Osteoblast (primary cell): ENCODE measurements at regions not wholly inside any gene's neighbourhood (a gene's known extent, or its start where the extent isn't known, plus 50 kb on each side); places are given as distances from the start of the nearest gene placed in this dataset.

Source experiments
- DNase-seq: peaks from one replicate; pipeline ENCODE4 v3.0.0; 2011; ENCODE audit warnings: low spot score, mixed read lengths; ENCODE audit not compliant: insufficient read length; ENCODE audit errors: missing footprints
- H2AFZ ChIP-seq: 2 replicates; pipeline ENCODE4 v1.6.0; 2011; ENCODE audit warnings: mild to moderate bottlenecking, low read length
- H3K27ac ChIP-seq: 2 replicates; pipeline ENCODE4 v1.5.1; 2011; ENCODE audit warnings: mild to moderate bottlenecking, low read depth, low read length, moderate library complexity
- H3K27me3 ChIP-seq: 2 replicates; pipeline ENCODE4 v1.6.0; 2012; ENCODE audit warnings: mild to moderate bottlenecking, control low read depth, inconsistent platforms, low read length, moderate library complexity; ENCODE audit not compliant: insufficient read depth
- H3K36me3 ChIP-seq: 2 replicates; pipeline ENCODE4 v1.5.1; 2011; ENCODE audit warnings: mild to moderate bottlenecking, low read length, control low read depth, moderate library complexity; ENCODE audit not compliant: insufficient read depth
- H3K4me1 ChIP-seq: 2 replicates; pipeline ENCODE4 v1.5.1; 2011; ENCODE audit warnings: mild to moderate bottlenecking, low read length, control low read depth, moderate library complexity; ENCODE audit not compliant: insufficient read depth
- H3K4me2 ChIP-seq: 2 replicates; pipeline ENCODE4 v1.6.0; 2011; ENCODE audit warnings: mild to moderate bottlenecking, low read length; ENCODE audit not compliant: insufficient read depth
- H3K4me3 ChIP-seq: fragments of 200-600 bp; sonication (generic); 3 replicates; pipeline ENCODE4 v1.5.1; 2012; ENCODE audit warnings: mild to moderate bottlenecking, low read length, inconsistent platforms; ENCODE audit not compliant: insufficient read depth
- H3K79me2 ChIP-seq: 2 replicates; pipeline ENCODE4 v1.6.0; 2012; ENCODE audit warnings: mild to moderate bottlenecking, low read length, control low read depth, inconsistent platforms; ENCODE audit not compliant: insufficient read depth
- H3K9me3 ChIP-seq: 2 replicates; pipeline ENCODE4 v1.5.1; 2011; ENCODE audit warnings: low read depth, low read length, control low read depth
- H4K20me1 ChIP-seq: 2 replicates; pipeline ENCODE4 v1.6.0; 2012; ENCODE audit warnings: mild to moderate bottlenecking, low read length, control low read depth; ENCODE audit not compliant: insufficient read depth
- TF ChIP-seq, protein P1 (sequence below): IDR thresholded peaks from 2 replicates; pipeline ENCODE4 v1.5.1; 2011; ENCODE audit warnings: mild to moderate bottlenecking, low read depth, low read length, moderate library complexity; ENCODE audit errors: extremely low read depth

DNA sequence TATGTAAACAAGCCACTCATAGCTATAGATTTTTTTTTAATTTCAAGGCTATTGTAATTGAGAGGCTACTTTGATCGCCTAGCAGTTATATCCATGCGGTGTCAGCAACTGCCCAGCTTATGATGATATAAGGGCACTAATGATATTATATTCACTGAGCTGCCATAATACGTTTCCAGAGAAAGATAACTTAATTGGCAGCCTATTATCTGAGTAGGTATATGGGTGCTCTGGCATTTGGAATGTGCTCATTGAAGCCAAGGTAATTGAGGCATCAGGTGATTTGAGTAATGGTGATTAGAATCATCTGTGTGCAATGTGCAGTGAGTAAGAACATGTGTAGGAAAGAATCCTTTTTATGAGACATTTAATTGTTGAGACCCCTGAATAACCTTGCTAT, 490.0 kb downstream of the CENPC start:
- H3K4me2 ChIP-seq = no peak overlapping the region
- H3K79me2 ChIP-seq = no peaks in the 10 kb centered on the region
- DNase-seq = no peak

DNA sequence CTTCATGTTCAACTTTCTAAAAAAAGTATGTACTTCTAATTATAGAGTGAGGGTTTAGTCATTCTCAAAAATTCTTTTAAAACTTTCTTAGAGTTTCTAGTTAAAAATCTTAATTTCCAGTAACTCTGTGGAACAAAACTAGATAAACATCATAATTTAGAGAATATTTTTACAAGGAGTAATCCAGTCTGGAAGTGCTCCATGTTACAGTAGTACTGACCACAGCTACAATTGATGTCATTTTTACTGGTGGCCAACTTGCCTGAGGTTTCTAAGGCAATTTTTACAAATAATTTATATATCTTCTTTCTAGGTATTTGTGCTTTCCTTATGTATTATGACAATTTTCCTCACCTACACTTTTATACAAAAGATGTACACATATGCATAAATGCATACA, 490.4 kb downstream of the CENPC start:
- Histone ChIP-seq H3K36me3 (no peaks in the 10 kb centered on the region), H3K27me3 (no peaks in the 10 kb centered on the region), H2AFZ (no peak overlapping the region), H3K9me3 (no peaks in the 10 kb centered on the region), H3K27ac (no peak overlapping the region), H3K79me2 (no peaks in the 10 kb centered on the region), H3K4me2 (no peak overlapping the region), H3K4me3 (no peak overlapping the region), H3K4me1 (no peaks in the 10 kb centered on the region), H4K20me1 (no peaks in the 10 kb centered on the region)
- TF ChIP-seq, protein P1, sequence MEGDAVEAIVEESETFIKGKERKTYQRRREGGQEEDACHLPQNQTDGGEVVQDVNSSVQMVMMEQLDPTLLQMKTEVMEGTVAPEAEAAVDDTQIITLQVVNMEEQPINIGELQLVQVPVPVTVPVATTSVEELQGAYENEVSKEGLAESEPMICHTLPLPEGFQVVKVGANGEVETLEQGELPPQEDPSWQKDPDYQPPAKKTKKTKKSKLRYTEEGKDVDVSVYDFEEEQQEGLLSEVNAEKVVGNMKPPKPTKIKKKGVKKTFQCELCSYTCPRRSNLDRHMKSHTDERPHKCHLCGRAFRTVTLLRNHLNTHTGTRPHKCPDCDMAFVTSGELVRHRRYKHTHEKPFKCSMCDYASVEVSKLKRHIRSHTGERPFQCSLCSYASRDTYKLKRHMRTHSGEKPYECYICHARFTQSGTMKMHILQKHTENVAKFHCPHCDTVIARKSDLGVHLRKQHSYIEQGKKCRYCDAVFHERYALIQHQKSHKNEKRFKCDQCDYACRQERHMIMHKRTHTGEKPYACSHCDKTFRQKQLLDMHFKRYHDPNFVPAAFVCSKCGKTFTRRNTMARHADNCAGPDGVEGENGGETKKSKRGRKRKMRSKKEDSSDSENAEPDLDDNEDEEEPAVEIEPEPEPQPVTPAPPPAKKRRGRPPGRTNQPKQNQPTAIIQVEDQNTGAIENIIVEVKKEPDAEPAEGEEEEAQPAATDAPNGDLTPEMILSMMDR = no peak
- no peak for DNase-seq

More for the DNA sequence above, 490.0 kb downstream of the CENPC start:
- Histone ChIP-seq H3K9me3 (no peaks in the 10 kb centered on the region), H3K27me3 (no peaks in the 10 kb centered on the region), H2AFZ (no peak overlapping the region), H3K4me1 (no peaks in the 10 kb centered on the region), H3K4me3 (no peak overlapping the region), H3K27ac (no peak overlapping the region), H4K20me1 (no peaks in the 10 kb centered on the region), H3K36me3 (no peaks in the 10 kb centered on the region)
- TF ChIP-seq, protein P1 = no peak

DNA sequence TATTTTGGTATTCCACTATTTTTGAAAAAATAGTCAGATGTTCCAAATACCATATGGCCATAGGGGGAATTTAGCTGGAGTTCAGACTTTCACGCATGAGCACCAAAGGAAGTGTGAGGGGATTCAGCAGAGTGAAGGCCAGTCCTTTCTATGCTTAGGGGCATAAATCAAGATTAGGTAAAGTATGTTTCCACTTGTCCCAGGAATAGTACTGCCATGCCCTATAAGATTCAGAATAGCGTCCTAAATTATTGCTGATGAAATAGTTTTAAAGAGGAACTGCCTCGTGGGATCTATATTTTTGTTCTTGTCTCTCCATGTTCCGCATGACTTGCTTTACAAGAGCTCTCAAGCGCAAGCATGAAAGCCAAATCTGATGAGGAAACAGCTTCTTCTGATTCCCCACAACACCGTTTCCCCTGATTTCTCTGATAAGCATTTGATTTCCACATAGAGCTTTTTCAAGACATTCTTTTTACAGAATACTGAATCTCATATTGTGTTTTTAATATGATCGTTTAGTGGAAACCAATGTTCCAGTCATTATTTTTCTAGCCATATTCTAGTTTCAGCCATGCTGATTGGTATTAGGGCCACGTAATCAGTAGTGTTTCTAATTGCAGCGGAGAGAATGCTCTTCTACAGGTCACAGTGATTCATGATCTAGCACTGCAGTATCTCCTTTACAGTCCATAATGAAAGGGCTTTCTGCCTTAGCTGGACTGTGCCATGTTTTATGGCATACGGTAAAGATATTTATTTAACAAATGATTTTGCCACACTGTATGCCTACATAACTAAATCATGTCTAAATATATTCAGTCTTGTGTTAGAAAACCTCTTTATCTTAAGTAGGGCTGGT, 492.3 kb downstream of the CENPC start:
- H4K20me1 ChIP-seq = no peaks in the 10 kb centered on the region
- no peaks in the 10 kb centered on the region for H3K36me3 ChIP-seq
- no peak overlapping the region for H2AFZ ChIP-seq
- no peak overlapping the region for H3K4me2 ChIP-seq
- H3K4me1 ChIP-seq = no peaks in the 10 kb centered on the region
- H3K9me3 ChIP-seq = no peaks in the 10 kb centered on the region
- H3K4me3 ChIP-seq = no peak overlapping the region
- H3K27ac ChIP-seq = no peak overlapping the region
- no peak for DNase-seq
- TF ChIP-seq, protein P1 = no peak
- no peaks in the 10 kb centered on the region for H3K27me3 ChIP-seq
- no peaks in the 10 kb centered on the region for H3K79me2 ChIP-seq

DNA sequence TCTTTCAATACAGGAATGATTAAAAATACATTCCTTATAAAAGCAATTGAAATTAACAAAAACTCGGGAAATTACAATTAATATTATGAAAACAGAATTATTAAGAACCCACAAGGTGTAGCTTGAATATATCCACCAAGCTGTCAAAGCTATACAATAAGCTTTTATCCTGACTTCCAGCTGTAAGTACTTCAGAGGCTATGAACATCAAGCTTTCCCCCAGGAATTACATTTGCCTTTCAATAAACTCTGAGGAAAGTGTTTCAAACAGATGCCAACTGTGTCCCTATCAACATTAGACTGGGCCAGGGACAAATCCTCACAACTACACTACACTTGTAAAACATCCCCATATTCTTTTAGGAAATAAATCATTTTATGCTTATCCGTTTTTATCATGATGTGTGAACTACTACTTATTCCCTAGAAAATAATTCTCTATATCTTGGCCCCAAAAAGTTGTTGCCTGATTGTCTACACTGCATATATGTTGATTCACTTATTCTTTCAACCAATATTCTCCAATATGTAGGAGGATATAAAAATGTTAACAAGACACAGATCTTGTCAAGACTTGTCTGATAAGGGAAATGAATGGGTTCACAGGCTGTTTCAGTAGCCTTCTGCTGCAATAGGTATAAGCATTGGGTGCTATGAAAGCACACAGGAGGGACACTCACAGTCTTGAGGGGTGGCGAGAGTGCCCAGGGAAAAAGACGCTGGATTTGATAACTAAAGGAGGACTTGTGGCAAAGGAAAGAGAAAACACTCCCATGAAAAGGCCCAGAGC, 494.1 kb downstream of the CENPC start:
- Histone ChIP-seq H3K9me3 (peaks cover 2% of the 10 kb centered on the region), H3K4me2 (no peak overlapping the region), H4K20me1 (no peaks in the 10 kb centered on the region), H3K4me1 (no peaks in the 10 kb centered on the region), H3K79me2 (no peaks in the 10 kb centered on the region), H3K4me3 (no peak overlapping the region), H3K36me3 (no peaks in the 10 kb centered on the region), H3K27me3 (no peaks in the 10 kb centered on the region), H3K27ac (no peak overlapping the region), H2AFZ (no peak overlapping the region)
- TF ChIP-seq, protein P1 = no peak
- DNase-seq = no peak
